Muscle of arm (tissue), 1 donor: ENCODE measurements at regions not wholly inside any gene's neighbourhood (a gene's known extent, or its start where the extent isn't known, plus 50 kb on each side); places are given as distances from the start of the nearest gene placed in this dataset.
"Not testable (repeated sequence)": the region's sequence is repeated elsewhere in the genome, so short reads cannot be mapped to it uniquely, and the experiment has no call there.

Experiments
- DNase-seq: peaks from one replicate; pipeline ENCODE4 v3.0.0-alpha.2; 2013

- DNase-seq = no peak
Observed at GRCh38 chr2:117519721-117520120, 294.8 kb upstream of the DDX18 start.

GRCh38 chr2:117523267-117523666, 291.2 kb upstream of the DDX18 start:
- DNase-seq = peak; percentile 80

GRCh38 chr2:117523711-117524238, 290.7 kb upstream of the DDX18 start:
- DNase-seq = peak; percentile 22

- no peak for DNase-seq
Observed at GRCh38 chr2:117536139-117536538, 278.4 kb upstream of the DDX18 start.

GRCh38 chr2:117537032-117537431, 277.5 kb upstream of the DDX18 start:
- DNase-seq = no peak

- DNase-seq = no peak
Observed at GRCh38 chr2:117551858-117552257, 262.6 kb upstream of the DDX18 start.

- no peak for DNase-seq
Observed at GRCh38 chr2:117553448-117553847, 261.0 kb upstream of the DDX18 start.

- no peak for DNase-seq
Observed at GRCh38 chr2:117555965-117556364, 258.5 kb upstream of the DDX18 start.

- no peak for DNase-seq
Observed at GRCh38 chr2:117557626-117558025, 256.9 kb upstream of the DDX18 start.

- DNase-seq = no peak
Observed at GRCh38 chr2:117562654-117563053, 251.8 kb upstream of the DDX18 start.

- DNase-seq = no peak
Observed at GRCh38 chr2:117571590-117572349, 242.7 kb upstream of the DDX18 start.

GRCh38 chr2:117587310-117587709, 227.2 kb upstream of the DDX18 start:
- DNase-seq = no peak

- DNase-seq = no peak
Observed at GRCh38 chr2:117603060-117603459, 211.4 kb upstream of the DDX18 start.

GRCh38 chr2:117603567-117603966, 210.9 kb upstream of the DDX18 start:
- peak; percentile 0 for DNase-seq

GRCh38 chr2:117607202-117607601, 207.3 kb upstream of the DDX18 start:
- no peak for DNase-seq

- no peak for DNase-seq
Observed at GRCh38 chr2:117613101-117613500, 201.4 kb upstream of the DDX18 start.

GRCh38 chr2:117614296-117614695, 200.2 kb upstream of the DDX18 start:
- no peak for DNase-seq

- DNase-seq = no peak
Observed at GRCh38 chr2:117614823-117615534, 199.5 kb upstream of the DDX18 start.

GRCh38 chr2:117618607-117619006, 195.9 kb upstream of the DDX18 start:
- DNase-seq = no peak

GRCh38 chr2:117621326-117621725, 193.2 kb upstream of the DDX18 start:
- DNase-seq = no peak

GRCh38 chr2:117623175-117623574, 191.3 kb upstream of the DDX18 start:
- DNase-seq = not testable (repeated sequence)

- no peak for DNase-seq
Observed at GRCh38 chr2:117631152-117631945, 183.1 kb upstream of the DDX18 start.
